Skeletal muscle satellite cell (primary cell): ENCODE measurements at regions not wholly inside any gene's neighbourhood (a gene's known extent, or its start where the extent isn't known, plus 50 kb on each side); places are given as distances from the start of the nearest gene placed in this dataset.

ENCODE experiments used
- H3K27me3 ChIP-seq: 2 replicates; pipeline ENCODE4 v1.7.0; 2013; ENCODE audit warnings: low read length; ENCODE audit not compliant: control insufficient read depth, insufficient read depth
- H3K36me3 ChIP-seq: 2 replicates; pipeline ENCODE4 v1.7.0; 2013; ENCODE audit warnings: mild to moderate bottlenecking, control low read depth, low read length; ENCODE audit not compliant: insufficient read depth
- H3K4me1 ChIP-seq: 2 replicates; pipeline ENCODE4 v1.7.0; 2013; ENCODE audit warnings: low read length; ENCODE audit not compliant: control insufficient read depth, insufficient read depth
- H3K4me2 ChIP-seq: 2 replicates; pipeline ENCODE4 v1.7.0; 2013; ENCODE audit warnings: mild to moderate bottlenecking, low read length
- H3K4me3 ChIP-seq: 2 replicates; pipeline ENCODE4 v1.7.0; 2013; ENCODE audit warnings: low read length
- H3K9ac ChIP-seq: 2 replicates; pipeline ENCODE4 v1.7.0; 2013; ENCODE audit warnings: mild to moderate bottlenecking, low read depth, low read length, moderate library complexity
- H3K9me3 ChIP-seq: replicated peaks from 2 replicates; pipeline ENCODE4 v1.7.0; 2013; ENCODE audit warnings: mild to moderate bottlenecking, control low read depth, low read length

DNA sequence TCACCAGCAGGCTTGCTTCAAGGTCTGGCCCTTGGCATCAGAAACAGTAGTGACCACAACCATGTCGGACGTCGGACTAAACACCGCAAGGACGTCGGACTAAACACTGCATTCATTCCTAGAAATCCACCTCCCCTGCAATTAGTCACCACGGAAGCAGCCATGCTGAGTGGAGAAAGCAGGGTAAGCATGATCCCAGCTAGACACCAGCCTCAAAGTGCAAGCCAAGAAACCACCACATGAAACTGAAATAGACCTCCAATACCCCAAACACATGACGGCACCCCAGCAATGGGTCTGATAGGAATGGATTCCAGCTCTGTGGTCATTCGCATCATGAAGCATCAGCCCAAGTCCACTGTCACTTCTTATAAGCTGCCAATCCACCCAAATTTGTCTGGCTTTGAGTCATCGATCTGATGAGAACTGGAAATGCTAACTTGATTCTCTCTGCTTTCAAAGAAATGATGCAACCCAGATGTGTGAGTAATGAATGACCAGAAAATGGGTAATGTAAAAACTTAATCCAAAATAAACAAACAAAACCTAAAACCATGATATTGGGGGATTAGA is 348.3 kb upstream of the TMCO5A start:
- Histone ChIP-seq H3K9ac (no peak overlapping the region), H3K36me3 (no peaks in the 10 kb centered on the region), H3K27me3 (peaks cover 4% of the 10 kb centered on the region), H3K4me1 (peaks cover 6% of the 10 kb centered on the region), H3K4me3 (no peak overlapping the region), H3K4me2 (peak overlapping the region; percentile 30), H3K9me3 (no peaks in the 10 kb centered on the region)

DNA sequence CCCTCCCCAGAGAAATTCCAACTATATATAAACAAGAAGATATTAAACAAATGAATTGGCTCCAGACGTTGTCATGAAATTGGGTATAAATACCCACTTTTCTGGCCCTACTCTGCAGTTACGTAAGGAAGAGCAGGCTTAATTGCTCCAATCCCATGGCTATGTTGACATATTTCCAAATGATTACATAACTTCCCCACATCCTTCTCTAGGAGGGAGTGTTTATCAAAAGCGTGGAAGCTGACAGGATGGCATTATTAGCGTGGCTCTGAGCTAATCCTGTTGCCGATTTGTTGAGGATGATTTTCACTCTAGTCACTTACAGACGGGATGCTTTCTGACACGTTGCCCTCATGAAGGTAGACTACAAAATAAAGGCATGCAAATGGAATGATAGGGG is 347.5 kb upstream of the TMCO5A start:
- Histone ChIP-seq H3K27me3 (peaks cover 4% of the 10 kb centered on the region), H3K4me1 (peaks cover 6% of the 10 kb centered on the region), H3K9ac (no peak overlapping the region), H3K4me2 (no peak overlapping the region), H3K9me3 (no peaks in the 10 kb centered on the region), H3K4me3 (no peak overlapping the region), H3K36me3 (no peaks in the 10 kb centered on the region)

DNA sequence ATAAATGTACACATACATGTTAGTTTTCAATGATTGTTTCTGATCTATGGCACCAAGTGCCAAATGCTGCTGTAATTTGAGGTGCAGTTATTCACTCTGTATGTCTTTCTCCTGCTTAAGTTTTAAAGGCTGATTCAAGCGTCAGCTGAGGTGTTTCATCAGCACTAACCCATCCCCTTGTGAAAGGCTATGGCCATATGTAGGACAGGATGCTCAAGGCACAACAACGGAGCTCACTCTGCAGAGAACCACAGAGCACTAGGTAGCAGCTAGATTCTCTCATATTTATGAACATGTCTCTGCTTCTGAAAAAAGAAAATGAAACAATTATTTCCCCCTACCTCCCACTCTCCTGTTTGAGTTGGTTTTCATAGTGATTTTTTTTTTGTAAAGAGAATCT is 340.0 kb upstream of the TMCO5A start:
- H3K27me3 ChIP-seq = peaks cover 4% of the 10 kb centered on the region
- H3K9me3 ChIP-seq = no peaks in the 10 kb centered on the region
- no peak overlapping the region for H3K4me3 ChIP-seq
- H3K4me1 ChIP-seq = no peaks in the 10 kb centered on the region
- no peak overlapping the region for H3K9ac ChIP-seq
- no peaks in the 10 kb centered on the region for H3K36me3 ChIP-seq
- no peak overlapping the region for H3K4me2 ChIP-seq

- no peaks in the 10 kb centered on the region for H3K4me1 ChIP-seq
- no peak overlapping the region for H3K4me3 ChIP-seq
- no peaks in the 10 kb centered on the region for H3K36me3 ChIP-seq
- no peaks in the 10 kb centered on the region for H3K9me3 ChIP-seq
- peaks cover 4% of the 10 kb centered on the region for H3K27me3 ChIP-seq
- H3K4me2 ChIP-seq = no peak overlapping the region
- no peak overlapping the region for H3K9ac ChIP-seq
Observed at GRCh38 chr15:37595426-37595970, 338.9 kb upstream of the TMCO5A start.

DNA sequence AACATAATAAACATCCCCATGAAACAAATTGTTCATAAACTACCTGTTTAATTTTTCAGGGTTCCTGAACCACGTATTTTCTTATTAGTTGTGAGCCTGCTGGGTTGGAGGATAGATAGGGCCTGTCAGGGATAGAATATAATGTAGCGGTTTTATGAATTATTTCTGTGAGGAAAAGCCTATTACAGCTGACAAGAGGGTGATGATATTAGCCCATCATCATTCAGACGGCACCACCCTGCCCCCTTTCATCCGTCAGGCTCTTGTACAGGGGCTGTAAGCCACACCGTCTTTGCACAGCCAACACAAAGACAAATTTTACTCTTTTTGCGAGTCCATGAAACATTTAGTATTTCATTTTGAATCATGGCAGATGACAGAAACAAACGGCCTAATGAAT is 335.3 kb upstream of the TMCO5A start:
- Histone ChIP-seq H3K4me2 (no peak overlapping the region), H3K27me3 (peaks cover 4% of the 10 kb centered on the region), H3K36me3 (no peaks in the 10 kb centered on the region), H3K4me3 (no peak overlapping the region), H3K4me1 (no peaks in the 10 kb centered on the region), H3K9ac (no peak overlapping the region), H3K9me3 (no peaks in the 10 kb centered on the region)

GRCh38 chr15:37616215-37616614 is 318.2 kb upstream of the TMCO5A start:
- no peaks in the 10 kb centered on the region for H3K4me1 ChIP-seq
- H3K9me3 ChIP-seq = no peaks in the 10 kb centered on the region
- no peak overlapping the region for H3K4me3 ChIP-seq
- no peaks in the 10 kb centered on the region for H3K36me3 ChIP-seq
- H3K4me2 ChIP-seq = no peak overlapping the region
- no peaks in the 10 kb centered on the region for H3K27me3 ChIP-seq
- H3K9ac ChIP-seq = no peak overlapping the region

GRCh38 chr15:37618353-37618752 is 316.1 kb upstream of the TMCO5A start:
- Histone ChIP-seq H3K27me3 (no peaks in the 10 kb centered on the region), H3K4me2 (no peak overlapping the region), H3K9ac (no peak overlapping the region), H3K9me3 (no peaks in the 10 kb centered on the region), H3K36me3 (no peaks in the 10 kb centered on the region), H3K4me1 (no peaks in the 10 kb centered on the region), H3K4me3 (no peak overlapping the region)

GRCh38 chr15:37619358-37620042 is 314.9 kb upstream of the TMCO5A start:
- Histone ChIP-seq H3K4me3 (no peak overlapping the region), H3K9me3 (no peaks in the 10 kb centered on the region), H3K4me1 (no peaks in the 10 kb centered on the region), H3K36me3 (no peaks in the 10 kb centered on the region), H3K27me3 (no peaks in the 10 kb centered on the region), H3K9ac (no peak overlapping the region), H3K4me2 (no peak overlapping the region)

GRCh38 chr15:37625576-37625975 is 308.9 kb upstream of the TMCO5A start:
- Histone ChIP-seq H3K4me3 (no peak overlapping the region), H3K4me2 (no peak overlapping the region), H3K36me3 (no peaks in the 10 kb centered on the region), H3K9ac (no peak overlapping the region), H3K9me3 (no peaks in the 10 kb centered on the region), H3K4me1 (no peaks in the 10 kb centered on the region), H3K27me3 (no peaks in the 10 kb centered on the region)

DNA sequence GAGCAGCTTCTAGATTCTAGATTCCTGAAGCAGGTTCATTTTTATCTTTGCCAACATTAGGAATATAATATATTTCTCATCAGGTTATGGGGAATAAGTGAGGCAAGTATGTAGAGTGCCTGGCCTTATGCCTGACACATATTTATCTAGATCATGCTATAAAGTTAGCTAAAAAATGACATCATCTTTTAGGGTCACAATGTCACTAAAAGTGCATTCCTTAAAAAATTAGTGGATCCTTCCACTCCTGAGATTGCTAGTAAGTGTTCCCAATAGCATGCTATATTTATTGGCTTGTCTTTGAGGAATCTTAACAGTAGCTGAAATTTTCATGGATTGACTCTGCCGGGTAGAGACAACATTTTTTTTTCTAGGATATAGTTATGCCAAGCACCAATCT is 305.9 kb upstream of the TMCO5A start:
- Histone ChIP-seq H3K4me2 (no peak overlapping the region), H3K36me3 (no peaks in the 10 kb centered on the region), H3K27me3 (no peaks in the 10 kb centered on the region), H3K9me3 (no peaks in the 10 kb centered on the region), H3K4me1 (no peaks in the 10 kb centered on the region), H3K4me3 (no peak overlapping the region), H3K9ac (no peak overlapping the region)

DNA sequence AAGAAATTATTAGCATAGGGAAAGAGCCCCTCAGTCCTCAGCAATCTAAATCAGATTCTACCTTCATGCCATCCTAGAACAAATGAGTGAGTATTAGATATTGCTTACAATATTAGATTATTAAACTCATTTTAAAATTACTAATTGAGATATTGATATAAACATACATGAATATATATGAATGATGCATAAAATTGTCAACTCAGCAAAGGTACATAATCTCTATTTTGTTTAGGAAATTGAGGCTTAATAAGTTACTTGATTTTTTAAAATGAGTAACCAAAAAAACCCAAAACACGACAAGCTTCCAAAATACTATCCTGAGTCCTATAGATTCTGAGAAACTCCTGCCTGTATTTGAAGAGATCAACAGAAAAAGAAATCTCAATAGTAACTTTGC is 297.7 kb upstream of the TMCO5A start:
- Histone ChIP-seq H3K4me2 (no peak overlapping the region), H3K27me3 (peaks cover 6% of the 10 kb centered on the region), H3K4me3 (no peak overlapping the region), H3K4me1 (no peaks in the 10 kb centered on the region), H3K36me3 (no peaks in the 10 kb centered on the region), H3K9ac (no peak overlapping the region), H3K9me3 (no peaks in the 10 kb centered on the region)

- H3K4me3 ChIP-seq = no peak overlapping the region
- H3K9me3 ChIP-seq = no peaks in the 10 kb centered on the region
- H3K4me2 ChIP-seq = no peak overlapping the region
- no peaks in the 10 kb centered on the region for H3K36me3 ChIP-seq
- H3K9ac ChIP-seq = no peak overlapping the region
- H3K4me1 ChIP-seq = no peaks in the 10 kb centered on the region
- H3K27me3 ChIP-seq = peaks cover 6% of the 10 kb centered on the region
Observed at GRCh38 chr15:37638116-37638515, 296.3 kb upstream of the TMCO5A start.
